Right atrium auricular region (tissue), 2 donors: ENCODE measurements at regions not wholly inside any gene's neighbourhood (a gene's known extent, or its start where the extent isn't known, plus 50 kb on each side); places are given as distances from the start of the nearest gene placed in this dataset.
"Not testable (repeated sequence)": the region's sequence is repeated elsewhere in the genome, so short reads cannot be mapped to it uniquely, and the experiment has no call there.

ENCODE experiments used
- DNase-seq: peaks from one replicate; pipeline ENCODE4 v3.0.0-alpha.2; 2019; ENCODE audit warnings: low spot score
- H3K27ac ChIP-seq, 2 donors: fragments of 200-600 bp; sonication (generic); 1 replicate in 1 of 2; 2 replicates in 1 of 2; pipeline ENCODE4 v1.5.1; 2016 to 2019
- H3K27me3 ChIP-seq, 2 donors: fragments of 200-600 bp; sonication (generic); one replicate each; pipeline versions ENCODE4 v1.5.1 to v1.6.0; 2017 to 2019
- H3K36me3 ChIP-seq: fragments of 200-600 bp; sonication (generic); one replicate; pipeline ENCODE4 v1.5.1; 2016
- H3K4me1 ChIP-seq, 2 donors: fragments of 200-600 bp; sonication (generic); one replicate each; pipeline versions ENCODE4 v1.5.1 to v1.6.0; 2017 to 2019
- H3K4me3 ChIP-seq, 2 donors: fragments of 200-600 bp; sonication (generic); 1 replicate in 1 of 2; 2 replicates in 1 of 2; pipeline ENCODE4 v1.5.1; 2017 to 2019; ENCODE audit warnings: mild to moderate bottlenecking in 1 of 2, moderate library complexity in 1 of 2
- H3K9me3 ChIP-seq, 2 donors: fragments of 200-600 bp; sonication (generic); one replicate each; pipeline ENCODE4 v1.5.1; 2019
- CTCF ChIP-seq, 2 donors: fragments of 200-600 bp; sonication (generic); IDR thresholded peaks; one replicate each; pipeline ENCODE4 v1.5.1; 2019; ENCODE audit warnings: antibody characterized with exemption in 2 of 2

DNA sequence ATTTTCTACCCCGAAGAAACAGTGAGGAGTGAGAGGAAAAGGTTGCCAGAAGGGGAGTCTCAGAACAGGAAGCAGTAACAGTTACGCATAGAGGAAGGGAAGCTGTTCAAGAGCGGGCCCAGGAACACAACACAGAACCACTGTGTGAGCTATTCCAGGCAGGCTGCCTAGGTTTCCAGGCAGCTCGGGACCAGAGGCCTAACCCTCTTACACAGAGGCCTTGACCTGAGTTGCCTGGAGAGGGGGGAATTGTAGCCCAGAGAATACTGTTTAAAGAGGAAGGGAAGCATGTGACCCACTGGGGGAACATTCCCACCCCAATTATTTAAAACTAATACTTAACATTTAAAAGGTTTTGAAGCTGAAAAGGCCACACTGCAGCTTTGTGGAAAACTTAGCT is 93.3 kb upstream of the ZNF98 start:
- no peaks in the 10 kb centered on the region for H3K4me1 ChIP-seq
- H3K9me3 ChIP-seq: peaks cover 0 to 8% of the 10 kb centered on the region in 2 donors
- H3K36me3 ChIP-seq: no peaks in the 10 kb centered on the region
- no peaks in the 10 kb centered on the region for H3K27me3 ChIP-seq
- H3K4me3 ChIP-seq: no peak overlapping the region
- H3K27ac ChIP-seq: no peak overlapping the region
- DNase-seq: no peak
- TF ChIP-seq CTCF (IDR thresholded peaks at IDR 0.05): no peak

- TF ChIP-seq CTCF (IDR thresholded peaks at IDR 0.05): no peak
- DNase-seq: no peak
- H3K27me3 ChIP-seq: no peaks in the 10 kb centered on the region
- no peaks in the 10 kb centered on the region for H3K36me3 ChIP-seq
- no peak overlapping the region for H3K4me3 ChIP-seq
- no peaks in the 10 kb centered on the region for H3K4me1 ChIP-seq
- no peak overlapping the region for H3K27ac ChIP-seq
- peaks cover 0 to 26% of the 10 kb centered on the region in 2 donors for H3K9me3 ChIP-seq
Observed at GRCh38 chr19:22503524-22503923, 81.4 kb upstream of the ZNF98 start.

DNA sequence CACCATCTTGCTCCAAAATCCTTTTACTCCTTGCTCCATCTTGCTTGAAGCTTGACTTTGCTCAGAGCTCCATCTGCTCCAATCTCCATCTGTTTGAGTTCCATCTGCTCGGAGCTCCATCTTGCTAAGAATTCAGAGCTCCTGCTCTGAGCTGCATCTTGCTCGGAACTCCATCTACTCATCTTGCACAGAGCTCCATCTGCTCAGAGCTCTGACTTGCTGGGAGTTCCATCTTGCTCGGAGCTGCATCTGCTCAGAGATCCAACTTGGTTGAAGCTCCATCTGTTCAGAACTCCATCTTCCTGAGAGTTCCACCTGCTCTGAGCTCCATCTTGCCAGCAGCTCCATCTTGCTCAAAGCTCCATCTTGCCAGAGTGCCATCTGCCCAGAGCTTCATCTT is 80.6 kb upstream of the ZNF98 start:
- Histone ChIP-seq H3K4me1 (no peaks in the 10 kb centered on the region), H3K4me3 (no peak overlapping the region), H3K9me3 (peaks cover 0 to 26% of the 10 kb centered on the region in 2 donors), H3K27me3 (no peaks in the 10 kb centered on the region), H3K36me3 (no peaks in the 10 kb centered on the region), H3K27ac (no peak overlapping the region)
- TF ChIP-seq CTCF (IDR thresholded peaks at IDR 0.05): no peak
- no peak for DNase-seq

- H3K9me3 ChIP-seq: peaks cover 0 to 31% of the 10 kb centered on the region in 2 donors
- peak; percentile 30 for DNase-seq
Observed at GRCh38 chr19:22498831-22499430, 76.8 kb upstream of the ZNF98 start.

GRCh38 chr19:22491746-22492145 is 69.6 kb upstream of the ZNF98 start:
- H3K36me3 ChIP-seq: no peaks in the 10 kb centered on the region
- peaks cover 5 to 65% of the 10 kb centered on the region in 2 donors for H3K9me3 ChIP-seq
- H3K4me1 ChIP-seq: no peaks in the 10 kb centered on the region
- peak; percentile 32 for DNase-seq
- H3K27me3 ChIP-seq: no peaks in the 10 kb centered on the region
- no peak for TF ChIP-seq CTCF (IDR thresholded peaks at IDR 0.05)
- no peak overlapping the region for H3K27ac ChIP-seq
- H3K4me3 ChIP-seq: no peak overlapping the region

More at GRCh38 chr19:22498831-22499430, 76.8 kb upstream of the ZNF98 start:
- H3K4me1 ChIP-seq, H3K27ac ChIP-seq, H3K36me3 ChIP-seq, H3K4me3 ChIP-seq, H3K27me3 ChIP-seq: not testable (repeated sequence)

DNA sequence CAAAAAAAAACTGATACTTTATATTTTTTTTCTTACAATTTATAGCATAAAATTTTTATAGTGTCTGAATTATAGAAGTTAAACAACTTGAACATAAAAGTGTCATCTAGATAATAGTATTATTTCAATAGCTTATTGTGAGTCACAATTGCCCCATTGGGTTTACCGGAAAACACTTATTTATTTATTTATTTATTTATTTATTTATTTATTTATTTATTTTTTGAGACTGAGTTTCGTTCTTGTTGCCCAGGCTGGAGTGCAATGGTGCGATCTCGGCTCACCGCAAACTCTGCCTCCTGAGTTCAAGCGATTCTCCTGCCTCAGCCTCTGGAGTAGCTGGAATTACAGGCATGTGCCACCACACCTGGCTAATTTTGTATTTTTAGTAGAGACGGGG is 61.4 kb upstream of the ZNF98 start:
- not testable (repeated sequence) for H3K4me1 ChIP-seq, H3K36me3 ChIP-seq, H3K27me3 ChIP-seq, H3K27ac ChIP-seq, DNase-seq, H3K4me3 ChIP-seq
- H3K9me3 ChIP-seq: peaks cover 5 to 83% of the 10 kb centered on the region in 2 donors

DNA sequence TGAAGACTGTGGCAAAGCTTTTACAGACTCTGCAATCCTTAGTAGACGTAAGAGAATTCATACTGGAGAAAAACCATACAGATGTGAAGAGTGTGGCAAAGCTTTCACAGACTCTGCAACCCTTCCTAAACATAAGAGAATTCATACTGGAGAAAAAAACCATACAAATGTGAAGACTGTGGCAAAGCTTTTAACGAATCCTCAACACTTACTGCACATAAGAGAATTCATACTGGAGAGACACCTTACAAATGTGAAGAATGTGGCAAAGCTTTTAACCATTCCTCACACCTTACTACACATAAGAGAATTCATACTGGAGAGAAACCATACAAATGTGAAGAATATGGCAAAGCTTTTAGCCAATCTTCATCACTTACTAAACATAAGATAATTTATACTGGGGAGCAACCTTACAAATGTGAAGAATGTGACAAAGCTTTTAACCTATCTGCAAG is 50.1 kb upstream of the ZNF98 start:
- no peak overlapping the region for H3K27ac ChIP-seq
- H3K9me3 ChIP-seq: peaks cover 46 to 100% of the 10 kb centered on the region in 2 donors
- no peaks in the 10 kb centered on the region for H3K27me3 ChIP-seq
- no peaks in the 10 kb centered on the region for H3K4me1 ChIP-seq
- no peak for TF ChIP-seq CTCF (IDR thresholded peaks at IDR 0.05)
- H3K4me3 ChIP-seq: no peak overlapping the region
- no peaks in the 10 kb centered on the region for H3K36me3 ChIP-seq
- DNase-seq: no peak
